ENCODE measurements at regions not wholly inside any gene's neighbourhood (a gene's known extent, or its start where the extent isn't known, plus 50 kb on each side); places are given as distances from the start of the nearest gene placed in this dataset.

DNA sequence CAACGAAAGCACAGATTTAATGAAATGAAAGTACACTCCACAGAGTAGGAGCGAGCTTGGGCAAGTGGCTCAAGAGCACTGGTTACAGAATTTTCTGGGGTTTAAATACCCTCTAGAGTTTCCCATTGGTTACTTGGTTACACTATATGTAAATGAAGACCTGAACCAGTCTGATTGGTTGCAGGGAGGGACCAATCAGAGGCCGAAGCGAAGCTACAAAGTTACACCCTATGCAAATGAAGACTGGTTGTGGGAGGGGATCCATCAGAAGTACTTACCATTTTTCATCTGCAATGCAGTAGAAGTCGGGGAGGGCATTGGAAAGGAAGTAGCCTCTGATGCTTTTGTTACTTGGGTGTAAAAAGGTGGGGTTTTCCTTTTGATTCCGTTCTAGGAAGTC is 132.0 kb downstream of the PMP22 start:
- Histone ChIP-seq H3K27ac (ENCODE audit: low read length) (no peak overlapping the region), H3K9me3 (ENCODE audit: insufficient read depth, low read depth, low read length) (no peaks in the 10 kb centered on the region)

DNA sequence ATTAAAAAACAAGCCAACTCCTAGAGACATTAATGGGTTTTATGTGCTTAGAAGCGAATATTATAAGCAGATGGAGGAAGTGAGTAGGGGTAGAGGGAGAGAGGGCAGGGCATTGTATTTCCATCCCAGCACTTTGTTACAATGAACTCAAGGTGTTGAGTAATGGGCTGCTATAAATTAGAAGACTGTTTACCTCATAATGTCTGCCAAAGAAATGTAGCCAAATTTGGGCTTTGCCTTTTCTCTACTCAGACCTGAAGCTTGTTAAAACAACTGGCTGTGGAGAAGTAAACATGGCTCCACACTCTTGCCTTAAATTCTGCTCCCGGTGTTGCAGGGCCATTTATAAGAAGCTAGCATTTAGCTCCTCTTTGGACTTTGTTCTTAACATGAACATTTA is 134.7 kb downstream of the PMP22 start:
- Histone ChIP-seq H3K9me3 (ENCODE audit: insufficient read depth, low read depth, low read length) (no peaks in the 10 kb centered on the region), H3K36me3 (ENCODE audit: insufficient read depth, low read depth, low read length) (no peaks in the 10 kb centered on the region), H3K27ac (ENCODE audit: low read length) (no peak overlapping the region), H3K4me3 (ENCODE audit: low read length) (no peak overlapping the region), H3K9ac (ENCODE audit: low read depth, low read length) (no peak overlapping the region), H3K27me3 (ENCODE audit: insufficient read depth, low read length) (no peaks in the 10 kb centered on the region), H3K4me1 (ENCODE audit: insufficient read depth, low read length) (no peaks in the 10 kb centered on the region)

More for the DNA sequence above, 132.0 kb downstream of the PMP22 start:
- no peaks in the 10 kb centered on the region for H3K36me3 ChIP-seq (ENCODE audit: insufficient read depth, low read depth, low read length)
- H3K4me3 ChIP-seq (ENCODE audit: low read length) = no peak overlapping the region
- H3K27me3 ChIP-seq (ENCODE audit: insufficient read depth, low read length) = no peaks in the 10 kb centered on the region
- no peak overlapping the region for H3K9ac ChIP-seq (ENCODE audit: low read depth, low read length)
- no peaks in the 10 kb centered on the region for H3K4me1 ChIP-seq (ENCODE audit: insufficient read depth, low read length)

DNA sequence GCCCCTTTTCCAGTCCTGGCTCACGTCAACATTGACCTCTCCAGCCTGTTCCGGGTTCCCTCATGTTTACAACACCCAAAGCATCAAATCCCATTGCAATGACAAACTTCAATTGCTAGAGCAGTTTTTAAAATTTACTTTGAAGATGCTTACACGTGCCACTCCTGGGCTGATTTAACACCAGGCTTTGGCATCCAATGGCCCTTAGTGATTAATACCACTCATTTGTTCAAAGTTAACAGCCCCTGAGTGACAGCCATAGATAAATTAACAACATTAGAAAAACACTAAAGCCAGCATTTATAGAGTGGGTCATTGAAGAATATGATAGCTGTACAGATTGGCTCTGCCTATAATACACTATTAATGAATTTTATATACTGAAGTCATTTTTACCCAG is 135.1 kb downstream of the PMP22 start:
- Histone ChIP-seq H3K4me3 (ENCODE audit: low read length) (no peak overlapping the region), H3K4me1 (ENCODE audit: insufficient read depth, low read length) (no peaks in the 10 kb centered on the region), H3K36me3 (ENCODE audit: insufficient read depth, low read depth, low read length) (no peaks in the 10 kb centered on the region), H3K9ac (ENCODE audit: low read depth, low read length) (no peak overlapping the region), H3K27me3 (ENCODE audit: insufficient read depth, low read length) (no peaks in the 10 kb centered on the region), H3K9me3 (ENCODE audit: insufficient read depth, low read depth, low read length) (no peaks in the 10 kb centered on the region), H3K27ac (ENCODE audit: low read length) (no peak overlapping the region)

DNA sequence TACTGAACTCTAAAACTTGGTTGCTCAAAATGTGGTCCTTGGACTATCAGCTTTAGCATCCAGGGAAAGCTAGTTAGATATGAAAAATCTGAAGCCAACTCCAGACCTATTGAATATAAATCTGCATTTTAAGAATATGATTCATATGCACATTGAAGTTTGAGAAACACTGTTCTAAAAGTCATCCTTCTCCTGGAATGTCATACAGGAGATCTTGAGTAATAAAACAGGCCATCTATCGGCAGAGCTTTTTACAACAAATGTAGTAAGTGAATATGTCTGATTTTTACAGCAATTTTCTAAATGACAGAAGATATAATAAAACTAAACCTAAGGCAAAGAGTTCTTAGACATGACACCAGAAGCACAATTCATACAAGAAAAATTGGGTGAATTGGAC is 140.4 kb downstream of the PMP22 start:
- H3K4me1 ChIP-seq (ENCODE audit: insufficient read depth, low read length) = peaks cover 5% of the 10 kb centered on the region; the same call in 1 of the 2 replicates
- H3K9ac ChIP-seq (ENCODE audit: low read depth, low read length) = no peak overlapping the region
- H3K4me3 ChIP-seq (ENCODE audit: low read length) = no peak overlapping the region
- H3K27me3 ChIP-seq (ENCODE audit: insufficient read depth, low read length) = no peaks in the 10 kb centered on the region
- H3K36me3 ChIP-seq (ENCODE audit: insufficient read depth, low read depth, low read length) = no peaks in the 10 kb centered on the region
- H3K27ac ChIP-seq (ENCODE audit: low read length) = no peak overlapping the region
- H3K9me3 ChIP-seq (ENCODE audit: insufficient read depth, low read depth, low read length) = no peaks in the 10 kb centered on the region

DNA sequence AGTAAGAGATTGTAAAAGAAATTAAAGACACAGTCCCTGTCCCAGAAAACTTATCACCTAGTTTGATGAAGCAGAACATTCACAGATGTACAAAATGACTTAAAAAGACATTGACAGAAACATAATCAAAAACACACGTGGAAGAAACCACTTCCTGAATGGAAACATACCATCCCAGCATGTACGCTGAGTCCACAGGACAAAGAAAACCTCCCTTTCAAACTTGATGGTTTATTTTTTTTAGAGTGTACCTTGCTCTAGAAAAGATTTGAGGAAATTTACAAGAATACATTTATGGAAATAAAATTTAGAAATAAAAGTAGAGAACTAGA is 140.9 kb downstream of the PMP22 start:
- Histone ChIP-seq H3K9me3 (ENCODE audit: insufficient read depth, low read depth, low read length) (no peaks in the 10 kb centered on the region), H3K9ac (ENCODE audit: low read depth, low read length) (no peak overlapping the region), H3K27ac (ENCODE audit: low read length) (no peak overlapping the region), H3K4me1 (ENCODE audit: insufficient read depth, low read length) (peaks cover 7% of the 10 kb centered on the region; the same call in 1 of the 2 replicates), H3K27me3 (ENCODE audit: insufficient read depth, low read length) (no peaks in the 10 kb centered on the region), H3K4me3 (ENCODE audit: low read length) (no peak overlapping the region), H3K36me3 (ENCODE audit: insufficient read depth, low read depth, low read length) (no peaks in the 10 kb centered on the region)

DNA sequence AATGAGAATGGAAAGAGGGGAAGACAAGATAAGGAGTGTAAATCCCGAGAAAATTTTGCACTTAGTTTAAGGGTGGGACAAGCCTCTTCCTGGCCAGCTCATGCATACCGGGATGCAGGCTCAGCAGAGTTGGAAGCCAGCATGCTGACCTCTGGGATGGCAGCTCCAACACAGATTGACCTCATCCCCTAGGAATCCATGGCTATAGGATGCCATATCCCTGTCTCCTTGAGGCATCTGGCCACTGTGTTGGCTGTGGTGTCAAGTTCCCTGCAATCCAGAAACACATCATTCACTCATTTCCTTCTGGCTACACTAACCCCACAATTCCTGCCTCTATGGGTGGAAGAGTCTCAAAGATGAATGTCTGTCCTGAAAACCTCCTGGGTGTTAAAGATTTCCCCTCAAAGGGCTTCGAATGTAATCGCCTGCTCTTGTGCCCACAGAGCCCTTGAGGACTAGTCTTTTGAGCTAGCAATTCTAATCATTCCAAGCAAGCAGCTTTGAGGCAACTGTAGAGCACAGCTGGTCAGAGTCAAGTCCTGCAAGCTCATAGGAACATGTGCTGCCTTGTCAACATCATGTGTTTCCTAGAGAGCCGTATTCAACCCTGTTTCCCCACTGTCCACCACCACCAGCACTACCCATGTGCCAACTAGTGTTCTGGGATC is 141.4 kb downstream of the PMP22 start:
- Histone ChIP-seq H3K27me3 (ENCODE audit: insufficient read depth, low read length) (no peaks in the 10 kb centered on the region), H3K4me1 (ENCODE audit: insufficient read depth, low read length) (peaks cover 7% of the 10 kb centered on the region; the same call in 1 of the 2 replicates), H3K27ac (ENCODE audit: low read length) (no peak overlapping the region), H3K4me3 (ENCODE audit: low read length) (no peak overlapping the region), H3K9ac (ENCODE audit: low read depth, low read length) (no peak overlapping the region), H3K9me3 (ENCODE audit: insufficient read depth, low read depth, low read length) (no peaks in the 10 kb centered on the region), H3K36me3 (ENCODE audit: insufficient read depth, low read depth, low read length) (no peaks in the 10 kb centered on the region)

DNA sequence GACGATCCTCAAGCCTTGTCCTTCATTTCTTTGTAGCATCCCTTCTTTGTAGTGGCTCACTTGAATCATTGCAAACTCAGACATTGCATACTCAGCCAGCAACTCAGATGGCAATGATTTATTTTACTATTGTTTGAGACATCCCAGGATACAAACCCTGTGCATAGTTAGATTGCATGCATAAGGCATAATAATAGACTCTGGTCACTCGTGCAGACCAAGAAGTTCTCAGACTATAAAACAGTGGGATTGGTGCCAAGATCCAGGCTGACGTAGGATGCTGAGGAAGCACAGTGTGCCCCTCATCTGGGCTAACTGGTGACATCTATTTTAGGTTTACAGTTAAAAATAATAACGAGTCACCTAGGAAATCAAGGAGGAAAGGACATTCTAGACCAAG is 142.3 kb downstream of the PMP22 start:
- Histone ChIP-seq H3K27me3 (ENCODE audit: insufficient read depth, low read length) (no peaks in the 10 kb centered on the region), H3K36me3 (ENCODE audit: insufficient read depth, low read depth, low read length) (no peaks in the 10 kb centered on the region), H3K9ac (ENCODE audit: low read depth, low read length) (no peak overlapping the region), H3K9me3 (ENCODE audit: insufficient read depth, low read depth, low read length) (no peaks in the 10 kb centered on the region), H3K4me1 (ENCODE audit: insufficient read depth, low read length) (peaks cover 7% of the 10 kb centered on the region; the same call in 1 of the 2 replicates), H3K27ac (ENCODE audit: low read length) (no peak overlapping the region), H3K4me3 (ENCODE audit: low read length) (no peak overlapping the region)

DNA sequence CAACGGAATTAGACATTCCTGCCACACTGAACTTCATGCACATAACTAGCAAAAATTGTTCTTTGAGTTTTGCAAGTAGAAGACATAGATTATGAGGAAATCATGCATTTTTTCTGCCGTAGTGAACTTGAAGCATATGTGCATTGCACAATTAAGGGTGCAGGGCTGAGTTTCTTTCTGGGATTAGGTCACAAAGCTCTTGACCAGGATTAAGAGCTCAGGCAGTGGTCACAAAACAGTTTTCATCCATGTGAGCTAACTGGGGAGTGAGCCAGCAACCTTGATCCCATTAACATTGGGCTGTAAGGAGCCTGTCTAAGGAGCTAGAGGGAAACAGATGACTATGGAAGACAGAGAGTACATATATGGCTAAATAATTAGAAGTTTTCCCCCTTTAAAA is 143.7 kb downstream of the PMP22 start:
- peaks cover 12% of the 10 kb centered on the region; the same call in 1 of the 2 replicates for H3K4me1 ChIP-seq (ENCODE audit: insufficient read depth, low read length)
- H3K36me3 ChIP-seq (ENCODE audit: insufficient read depth, low read depth, low read length) = no peaks in the 10 kb centered on the region
- no peak overlapping the region for H3K27ac ChIP-seq (ENCODE audit: low read length)
- H3K4me3 ChIP-seq (ENCODE audit: low read length) = no peak overlapping the region
- no peaks in the 10 kb centered on the region for H3K27me3 ChIP-seq (ENCODE audit: insufficient read depth, low read length)
- H3K9me3 ChIP-seq (ENCODE audit: insufficient read depth, low read depth, low read length) = peaks cover 6% of the 10 kb centered on the region; the same call in 1 of the 2 replicates
- no peak overlapping the region for H3K9ac ChIP-seq (ENCODE audit: low read depth, low read length)

DNA sequence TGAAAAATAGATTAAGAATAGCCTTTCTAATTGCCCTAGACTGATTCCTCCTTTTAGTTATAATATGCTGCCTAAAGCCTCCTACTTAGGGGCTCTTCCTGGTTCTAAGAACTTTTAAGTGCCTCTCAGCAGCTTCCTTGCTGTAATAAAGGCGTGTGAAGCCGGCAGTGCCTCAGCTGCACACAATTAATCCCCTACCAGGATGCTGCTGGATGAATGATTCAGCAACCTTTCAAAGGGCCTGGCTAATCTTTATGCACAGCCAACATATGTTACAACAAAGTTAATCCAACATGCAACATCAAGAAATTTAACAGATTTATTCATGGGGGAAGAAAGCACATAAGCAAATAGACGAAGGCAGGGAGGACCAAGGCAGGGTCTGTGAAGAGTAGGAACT is 145.2 kb downstream of the PMP22 start:
- Histone ChIP-seq H3K9me3 (ENCODE audit: insufficient read depth, low read depth, low read length) (peaks cover 20% of the 10 kb centered on the region), H3K27ac (ENCODE audit: low read length) (no peak overlapping the region), H3K4me3 (ENCODE audit: low read length) (no peak overlapping the region), H3K27me3 (ENCODE audit: insufficient read depth, low read length) (no peaks in the 10 kb centered on the region), H3K9ac (ENCODE audit: low read depth, low read length) (no peak overlapping the region), H3K4me1 (ENCODE audit: insufficient read depth, low read length) (peaks cover 12% of the 10 kb centered on the region; the same call in 1 of the 2 replicates), H3K36me3 (ENCODE audit: insufficient read depth, low read depth, low read length) (no peaks in the 10 kb centered on the region)

DNA sequence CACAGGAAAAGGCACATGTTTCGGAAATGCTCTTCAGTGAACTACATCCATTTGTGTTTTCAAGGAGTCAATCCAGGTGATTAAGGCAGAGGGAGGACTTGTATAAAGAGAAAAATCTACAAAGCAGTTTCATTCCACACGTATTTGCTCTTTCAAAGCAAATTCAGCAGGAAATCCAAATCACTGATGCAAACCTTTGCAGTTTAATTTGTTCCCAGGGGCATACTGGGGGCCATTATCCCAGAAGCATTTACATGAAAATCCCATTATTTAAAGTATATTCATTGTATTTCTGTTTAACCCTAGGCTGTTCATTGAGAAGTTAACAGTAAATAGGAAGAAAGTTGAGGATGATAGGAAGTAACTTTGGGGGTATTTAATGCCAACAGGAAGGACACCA is 147.9 kb downstream of the PMP22 start:
- no peak overlapping the region for H3K9ac ChIP-seq (ENCODE audit: low read depth, low read length)
- peaks cover 17% of the 10 kb centered on the region; the same call in 1 of the 2 replicates for H3K4me1 ChIP-seq (ENCODE audit: insufficient read depth, low read length)
- no peak overlapping the region for H3K27ac ChIP-seq (ENCODE audit: low read length)
- peaks cover 21% of the 10 kb centered on the region for H3K9me3 ChIP-seq (ENCODE audit: insufficient read depth, low read depth, low read length)
- H3K27me3 ChIP-seq (ENCODE audit: insufficient read depth, low read length) = no peaks in the 10 kb centered on the region
- H3K4me3 ChIP-seq (ENCODE audit: low read length) = no peak overlapping the region
- H3K36me3 ChIP-seq (ENCODE audit: insufficient read depth, low read depth, low read length) = no peaks in the 10 kb centered on the region

DNA sequence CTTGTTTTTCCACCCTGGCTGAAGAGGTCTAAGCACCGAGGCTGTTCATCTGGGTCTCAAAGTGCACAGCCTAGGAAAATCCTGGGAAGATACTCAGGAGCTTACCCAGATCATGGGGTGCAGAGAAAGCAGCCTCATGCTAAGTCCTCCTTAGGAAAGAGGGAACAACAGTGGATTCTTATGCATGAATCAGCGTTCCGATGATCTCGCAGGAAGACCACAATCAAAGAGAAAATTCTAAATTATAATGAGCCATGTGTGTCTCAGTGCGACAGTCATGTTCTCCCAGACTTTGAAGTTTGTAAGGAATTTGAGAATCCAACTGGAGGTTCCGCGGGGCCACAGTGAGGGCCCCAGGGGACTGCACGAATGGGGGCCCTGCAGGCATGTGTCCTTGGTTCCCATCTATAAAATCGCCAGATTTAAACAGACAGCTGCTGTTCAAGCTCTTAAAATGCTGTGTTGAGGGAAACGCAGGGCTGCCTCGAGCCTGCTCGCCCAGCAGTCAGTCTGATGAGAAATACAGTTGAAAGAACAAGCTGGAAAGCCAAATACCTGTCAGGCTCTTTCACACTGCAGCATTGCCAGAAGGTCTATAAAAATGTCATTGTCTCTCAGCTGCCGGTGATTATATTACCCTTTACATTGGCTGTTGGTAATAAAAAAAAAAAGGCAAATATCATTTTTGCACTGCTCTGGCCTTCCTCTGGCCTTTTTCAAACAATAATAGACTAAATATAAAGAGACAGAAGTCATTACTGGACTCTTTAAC is 152.1 kb downstream of the PMP22 start:
- H3K36me3 ChIP-seq (ENCODE audit: insufficient read depth, low read depth, low read length) = no peaks in the 10 kb centered on the region
- peaks cover 21% of the 10 kb centered on the region for H3K9me3 ChIP-seq (ENCODE audit: insufficient read depth, low read depth, low read length)
- no peak overlapping the region for H3K4me3 ChIP-seq (ENCODE audit: low read length)
- H3K4me1 ChIP-seq (ENCODE audit: insufficient read depth, low read length) = peaks cover 11% of the 10 kb centered on the region; the same call in 1 of the 2 replicates
- H3K27me3 ChIP-seq (ENCODE audit: insufficient read depth, low read length) = no peaks in the 10 kb centered on the region
- no peak overlapping the region for H3K27ac ChIP-seq (ENCODE audit: low read length)
- H3K9ac ChIP-seq (ENCODE audit: low read depth, low read length) = no peak overlapping the region

DNA sequence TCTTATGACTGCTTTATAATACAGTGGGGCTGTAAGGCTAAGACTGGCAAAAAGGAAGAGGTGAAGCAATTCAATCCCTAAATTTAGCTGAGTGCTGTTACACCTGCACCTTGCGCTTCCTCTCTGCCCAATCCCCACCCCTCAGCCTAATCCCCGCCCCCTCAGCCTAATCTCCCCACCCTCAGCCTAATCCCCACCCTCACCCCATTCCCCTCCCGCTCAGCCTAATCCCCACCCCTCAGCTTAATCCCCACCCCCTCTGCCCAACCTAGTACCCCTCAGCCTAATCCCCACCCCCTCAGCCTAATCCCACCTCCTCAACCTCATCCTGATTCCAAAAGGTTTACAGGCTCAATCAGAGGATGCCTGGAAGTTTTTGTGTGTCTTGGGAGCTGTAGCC is 155.5 kb downstream of the PMP22 start:
- no peak overlapping the region for H3K27ac ChIP-seq (ENCODE audit: low read length)
- no peaks in the 10 kb centered on the region for H3K9me3 ChIP-seq (ENCODE audit: insufficient read depth, low read depth, low read length)
- no peak overlapping the region for H3K4me3 ChIP-seq (ENCODE audit: low read length)
- no peaks in the 10 kb centered on the region for H3K36me3 ChIP-seq (ENCODE audit: insufficient read depth, low read depth, low read length)
- peaks cover 5% of the 10 kb centered on the region; the same call in 1 of the 2 replicates for H3K4me1 ChIP-seq (ENCODE audit: insufficient read depth, low read length)
- H3K27me3 ChIP-seq (ENCODE audit: insufficient read depth, low read length) = no peaks in the 10 kb centered on the region
- no peak overlapping the region for H3K9ac ChIP-seq (ENCODE audit: low read depth, low read length)
